WTC11 (cell line): ENCODE measurements at regions not wholly inside any gene's neighbourhood (a gene's known extent, or its start where the extent isn't known, plus 50 kb on each side); places are given as distances from the start of the nearest gene placed in this dataset.

Experiments used
- ATAC-seq: fragments of 200-7000 bp; cut with Tn5 transposase; 2 replicates; pipeline ENCODE4 v1.10.0; 2021; ENCODE audit warnings: mild to moderate bottlenecking, moderate library complexity
- CTCF ChIA-PET: fragments of 300-600 bp; sonication (Branson Sonifier 250); formaldehyde crosslinking; loops from one replicate; lab custom pipeline; 2021; ENCODE audit warnings: antibody characterized with exemption; lab: Charles Lee
- POLR2A ChIA-PET: fragments of 350-600 bp; sonication (Branson Sonifier 250); formaldehyde crosslinking; loops from one replicate; lab custom pipeline; 2021; ENCODE audit warnings: antibody characterized with exemption; lab: Charles Lee
- DNase-seq: peaks from one replicate; pipeline ENCODE4 v3.0.0; 2021; ENCODE audit warnings: low spot score
- H3K27ac Mint-ChIP-seq: 2 replicates; pipeline ENCODE4 v1.8.0; 2021; ENCODE audit warnings: mixed read lengths
- H3K27me3 Mint-ChIP-seq: 2 replicates; pipeline ENCODE4 v1.8.0; 2021; ENCODE audit warnings: low read depth, mild to moderate bottlenecking, moderate library complexity, mixed read lengths
- H3K36me3 Mint-ChIP-seq: 2 replicates; pipeline ENCODE4 v1.8.0; 2021; ENCODE audit warnings: mixed read lengths
- H3K4me1 Mint-ChIP-seq: 2 replicates; pipeline ENCODE4 v1.8.0; 2022; ENCODE audit warnings: mixed read lengths
- H3K4me3 Mint-ChIP-seq: 2 replicates; pipeline ENCODE4 v1.8.0; 2021; ENCODE audit warnings: mild to moderate bottlenecking, moderate library complexity, mixed read lengths
- H3K9me3 Mint-ChIP-seq: 2 replicates; pipeline ENCODE4 v1.8.0; 2021; ENCODE audit warnings: mixed read lengths
- AFF4 ChIP-seq: sonication (generic); formaldehyde crosslinking; IDR thresholded peaks from 2 replicates; pipeline ENCODE4 v1.8.1; 2023; ENCODE audit warnings: mild to moderate bottlenecking, missing genetic modification reagents, borderline replicate concordance
- ATF1 ChIP-seq: sonication (generic); formaldehyde crosslinking; IDR thresholded peaks from 2 replicates; pipeline ENCODE4 v1.8.1; 2023; ENCODE audit warnings: mild to moderate bottlenecking, moderate library complexity, missing genetic modification reagents
- CREB1 ChIP-seq: sonication (generic); formaldehyde crosslinking; IDR thresholded peaks from 2 replicates; pipeline ENCODE4 v1.8.0; 2023; ENCODE audit warnings: mild to moderate bottlenecking, missing genetic modification reagents
- CREM ChIP-seq: sonication (generic); formaldehyde crosslinking; IDR thresholded peaks from 2 replicates; pipeline ENCODE4 v1.8.1; 2022; ENCODE audit warnings: mild to moderate bottlenecking, missing genetic modification reagents, moderate library complexity
- E2F1 ChIP-seq: sonication (generic); formaldehyde crosslinking; IDR thresholded peaks from 2 replicates; pipeline ENCODE4 v1.8.0; 2022; ENCODE audit warnings: mild to moderate bottlenecking, missing genetic modification reagents
- E2F5 ChIP-seq: sonication (generic); formaldehyde crosslinking; IDR thresholded peaks from 2 replicates; pipeline ENCODE4 v1.8.1; 2022; ENCODE audit warnings: mild to moderate bottlenecking, moderate library complexity, missing genetic modification reagents
- EMX1 ChIP-seq: fragments of 250-450 bp; sonication (Bioruptor Pico); IDR thresholded peaks from 2 replicates; pipeline ENCODE4 v1.8.0; 2021; ENCODE audit warnings: mild to moderate bottlenecking
- FOXK1 ChIP-seq: sonication (generic); formaldehyde crosslinking; IDR thresholded peaks from 2 replicates; pipeline ENCODE4 v1.8.0; 2022; ENCODE audit warnings: mild to moderate bottlenecking, moderate library complexity, missing genetic modification reagents
- FOXP1 ChIP-seq: sonication (generic); formaldehyde crosslinking; IDR thresholded peaks from 2 replicates; pipeline ENCODE4 v1.8.0; 2022; ENCODE audit warnings: missing genetic modification reagents, mild to moderate bottlenecking, moderate library complexity, borderline replicate concordance
- FOXP4 ChIP-seq: sonication (generic); formaldehyde crosslinking; IDR thresholded peaks from 2 replicates; pipeline ENCODE4 v1.8.0; 2022; ENCODE audit warnings: mild to moderate bottlenecking, missing genetic modification reagents
- JAZF1 ChIP-seq: fragments of 250-450 bp; sonication (Bioruptor Pico); IDR thresholded peaks from 2 replicates; pipeline ENCODE4 v1.9.0; 2021; ENCODE audit warnings: moderate library complexity, mild to moderate bottlenecking, inconsistent platforms
- MYBL2 ChIP-seq: sonication (generic); formaldehyde crosslinking; IDR thresholded peaks from 2 replicates; pipeline ENCODE4 v1.8.1; 2023; ENCODE audit warnings: mild to moderate bottlenecking, moderate library complexity, missing genetic modification reagents
- NFATC4 ChIP-seq: fragments of 250-450 bp; sonication (Bioruptor Pico); IDR thresholded peaks from 2 replicates; pipeline ENCODE4 v1.9.0; 2021; ENCODE audit warnings: mild to moderate bottlenecking
- NFE2L1 ChIP-seq: sonication (generic); formaldehyde crosslinking; IDR thresholded peaks from 2 replicates; pipeline ENCODE4 v1.8.1; 2023; ENCODE audit warnings: missing genetic modification reagents
- NR1H2 ChIP-seq: sonication (generic); formaldehyde crosslinking; IDR thresholded peaks from 2 replicates; pipeline ENCODE4 v1.9.0; 2021; ENCODE audit warnings: mild to moderate bottlenecking, moderate library complexity, missing genetic modification reagents
- OVOL2 ChIP-seq: fragments of 250-450 bp; sonication (Bioruptor Pico); IDR thresholded peaks from 2 replicates; pipeline ENCODE4 v1.9.0; 2021; ENCODE audit warnings: mild to moderate bottlenecking, borderline replicate concordance
- PRRX2 ChIP-seq: fragments of 250-450 bp; sonication (Bioruptor Pico); IDR thresholded peaks from 2 replicates; pipeline ENCODE4 v1.8.0; 2021; ENCODE audit warnings: mild to moderate bottlenecking
- RELA ChIP-seq: sonication (generic); formaldehyde crosslinking; IDR thresholded peaks from 2 replicates; pipeline ENCODE4 v1.8.1; 2022; ENCODE audit warnings: missing genetic modification reagents, mild to moderate bottlenecking, borderline replicate concordance
- SMAD3 ChIP-seq: sonication (generic); formaldehyde crosslinking; IDR thresholded peaks from 2 replicates; pipeline ENCODE4 v1.8.0; 2022; ENCODE audit warnings: missing genetic modification reagents, mild to moderate bottlenecking, borderline replicate concordance
- ZBTB21 ChIP-seq: sonication (generic); formaldehyde crosslinking; IDR thresholded peaks from 2 replicates; pipeline ENCODE4 v1.8.1; 2023; ENCODE audit warnings: mild to moderate bottlenecking, missing genetic modification reagents, borderline replicate concordance
- ZNF138 ChIP-seq: sonication (generic); formaldehyde crosslinking; conservative IDR thresholded peaks from 2 replicates; pipeline ENCODE4 v1.8.1; 2022; ENCODE audit warnings: mild to moderate bottlenecking, moderate library complexity, missing genetic modification reagents
- ZNF416 ChIP-seq: fragments of 250-450 bp; sonication (Bioruptor Pico); IDR thresholded peaks from 2 replicates; pipeline ENCODE4 v1.9.0; 2021; ENCODE audit warnings: mild to moderate bottlenecking, inconsistent platforms
- ZSCAN18 ChIP-seq: fragments of 250-450 bp; sonication (Bioruptor Pico); IDR thresholded peaks from 2 replicates; pipeline ENCODE4 v2.1.2; 2022; ENCODE audit warnings: mild to moderate bottlenecking, moderate library complexity

- H3K9me3 Mint-ChIP-seq, result peaks cover 12% of the 10 kb centered on the region
- peaks cover 6% of the 10 kb centered on the region; the same call in 1 of the 2 replicates for H3K36me3 Mint-ChIP-seq
- no peaks in the 10 kb centered on the region for H3K27me3 Mint-ChIP-seq
Measured at GRCh38 chr10:10431422-10432066, 586.1 kb upstream of the CELF2 start.

GRCh38 chr10:10432296-10433035, 585.2 kb upstream of the CELF2 start:
- H3K4me3 Mint-ChIP-seq, result no peak overlapping the region
- no peaks in the 10 kb centered on the region for H3K27me3 Mint-ChIP-seq
- H3K36me3 Mint-ChIP-seq, result peaks cover 6% of the 10 kb centered on the region; the same call in 1 of the 2 replicates
- H3K27ac Mint-ChIP-seq, result no peak overlapping the region
- ATAC-seq (no peak), DNase-seq (no peak)
- CTCF ChIA-PET, result no interaction called here
- peaks cover 12% of the 10 kb centered on the region for H3K9me3 Mint-ChIP-seq
- 0 out of 2 replicates have a peak, but pooled peaks cover 3% of the 10 kb centered on the region for H3K4me1 Mint-ChIP-seq
- POLR2A ChIA-PET, result no interaction called here
- TF ChIP-seq FOXP1, result no peak
- no peak for TF ChIP-seq NR1H2 (CRISPR knock-in tag)
- no peak for TF ChIP-seq OVOL2
- no peak for TF ChIP-seq JAZF1 (CRISPR knock-in tag)
- TF ChIP-seq PRRX2, result no peak
- no peak for TF ChIP-seq AFF4 (CRISPR knock-in tag)
- no peak for TF ChIP-seq CREB1 (CRISPR knock-in tag)
- no peak for TF ChIP-seq ZNF416 (CRISPR knock-in tag)
- no peak for TF ChIP-seq NFATC4 (CRISPR knock-in tag)
- no peak for TF ChIP-seq SMAD3 (CRISPR knock-in tag)
- TF ChIP-seq NFE2L1 (CRISPR knock-in tag), result no peak
- TF ChIP-seq EMX1, result no peak
- TF ChIP-seq ZNF138 (CRISPR knock-in tag), result no peak
- TF ChIP-seq E2F5 (CRISPR knock-in tag), result no peak

More at GRCh38 chr10:10431422-10432066, 586.1 kb upstream of the CELF2 start:
- no peak for TF ChIP-seq RELA (CRISPR knock-in tag)
- no peak for TF ChIP-seq ZBTB21 (CRISPR knock-in tag)
- no peak for TF ChIP-seq CREM
- no peak for TF ChIP-seq FOXP4 (CRISPR knock-in tag)
- TF ChIP-seq E2F1 (CRISPR knock-in tag), result no peak
- TF ChIP-seq FOXK1, result no peak
- TF ChIP-seq NFATC4 (CRISPR knock-in tag), result no peak
- no peak for TF ChIP-seq ATF1 (CRISPR knock-in tag)
- TF ChIP-seq ZSCAN18 (CRISPR knock-in tag), result no peak
- TF ChIP-seq MYBL2 (CRISPR knock-in tag), result no peak
- ChIA-PET POLR2A (no interaction called here), CTCF (no interaction called here)
- Mint-ChIP-seq H3K4me1 (0 out of 2 replicates have a peak, but pooled peaks cover under 1% of the 10 kb centered on the region), H3K27ac (no peak overlapping the region), H3K4me3 (no peak overlapping the region)
- DNase-seq (no peak), ATAC-seq (no peak)
